GM18499 (cell line): ENCODE measurements at regions not wholly inside any gene's neighbourhood (a gene's known extent, or its start where the extent isn't known, plus 50 kb on each side); places are given as distances from the start of the nearest gene placed in this dataset.
"Not testable (repeated sequence)": the region's sequence is repeated elsewhere in the genome, so short reads cannot be mapped to it uniquely, and the experiment has no call there.

ENCODE experiments used
- ATAC-seq: cut with Tn5 transposase; IDR thresholded peaks from one replicate; pipeline ENCODE4 v1.9.1; 2021; ENCODE audit warnings: moderate number of reproducible peaks; ENCODE audit not compliant: insufficient read depth, unreplicated experiment

DNA sequence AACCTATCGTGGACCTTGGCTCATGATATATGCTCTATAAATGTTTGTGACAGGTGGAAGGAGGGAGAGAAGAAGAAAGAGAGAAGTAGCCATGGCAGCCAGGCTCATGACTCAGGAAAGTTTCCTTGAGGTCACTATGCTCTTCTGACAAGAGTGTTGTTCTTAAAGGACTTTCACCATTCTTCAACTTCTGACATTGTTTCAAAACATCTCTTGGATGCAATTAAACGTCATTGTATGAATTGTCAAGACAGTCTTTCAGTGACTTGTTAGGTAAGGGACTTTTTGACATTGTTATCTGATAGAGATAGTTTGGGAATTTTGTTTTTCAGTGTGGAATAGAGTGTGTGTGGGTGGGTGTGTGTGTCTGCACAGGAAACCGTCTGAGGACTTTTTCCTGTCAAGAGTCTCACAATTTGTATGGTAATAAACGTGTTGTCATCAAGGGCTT is 617.0 kb downstream of the MID1IP1 start:
- no peak for ATAC-seq

DNA sequence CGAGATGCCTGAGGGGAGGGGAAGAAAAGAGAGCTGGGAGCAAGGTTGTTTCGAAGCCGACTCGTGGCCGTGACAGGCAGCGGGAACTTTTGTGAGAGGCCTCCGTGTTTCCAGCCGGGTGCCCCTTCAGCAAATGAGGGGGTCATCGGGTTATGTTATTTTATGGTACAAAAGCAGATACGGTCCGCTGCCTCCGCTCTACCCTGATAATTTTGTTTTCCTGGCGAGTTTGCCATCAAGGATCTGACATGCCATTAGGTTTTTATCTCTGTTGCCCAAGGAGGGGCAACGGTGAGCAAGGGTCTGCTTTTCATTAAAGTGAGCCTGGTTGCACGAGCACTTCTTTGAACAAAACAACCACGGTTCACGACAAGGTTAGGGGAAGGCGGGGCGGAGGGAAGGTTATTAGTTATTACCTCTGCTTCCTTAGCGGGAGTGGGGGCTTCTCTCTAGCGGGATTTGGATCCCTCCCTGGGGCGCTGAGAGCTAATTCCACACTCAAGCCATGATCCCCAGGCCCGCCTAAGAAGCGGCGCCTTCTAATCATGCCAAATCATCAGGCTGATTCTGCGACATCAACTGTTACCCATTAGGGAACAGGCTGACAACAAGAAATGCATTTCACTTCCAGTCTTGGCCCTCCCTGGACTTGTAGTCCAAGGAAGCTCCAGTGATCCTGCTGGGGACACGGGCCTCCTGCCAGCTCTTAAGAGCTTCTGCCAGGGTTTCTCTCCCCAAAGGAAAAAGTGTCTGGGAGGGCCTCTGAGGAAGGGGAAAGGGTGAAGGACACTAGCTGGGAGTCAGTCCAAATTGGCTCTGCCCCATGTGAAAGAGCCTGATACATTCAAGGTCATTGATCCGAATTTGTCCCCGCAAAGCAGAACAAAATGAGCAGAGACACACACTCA is 617.7 kb downstream of the MID1IP1 start:
- ATAC-seq, result no peak

DNA sequence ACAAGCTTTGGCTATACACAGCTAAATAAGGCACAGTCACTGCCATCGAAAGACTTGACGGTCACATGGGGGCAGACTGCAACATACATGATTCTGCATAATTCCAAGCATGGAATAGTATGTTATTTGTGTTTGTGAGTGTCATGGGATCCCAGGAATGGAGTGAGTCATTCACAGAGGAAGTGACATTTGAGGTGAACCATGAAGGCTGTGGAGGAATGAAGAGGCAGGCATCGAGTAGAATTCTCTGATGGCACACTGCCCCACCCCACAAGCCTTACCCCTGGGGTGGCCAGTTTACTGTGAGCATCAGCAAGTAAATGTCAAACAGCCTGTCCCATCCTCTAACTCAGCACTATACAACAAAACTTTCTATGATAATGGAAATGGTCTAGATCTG is 619.7 kb downstream of the MID1IP1 start:
- ATAC-seq, result no peak

DNA sequence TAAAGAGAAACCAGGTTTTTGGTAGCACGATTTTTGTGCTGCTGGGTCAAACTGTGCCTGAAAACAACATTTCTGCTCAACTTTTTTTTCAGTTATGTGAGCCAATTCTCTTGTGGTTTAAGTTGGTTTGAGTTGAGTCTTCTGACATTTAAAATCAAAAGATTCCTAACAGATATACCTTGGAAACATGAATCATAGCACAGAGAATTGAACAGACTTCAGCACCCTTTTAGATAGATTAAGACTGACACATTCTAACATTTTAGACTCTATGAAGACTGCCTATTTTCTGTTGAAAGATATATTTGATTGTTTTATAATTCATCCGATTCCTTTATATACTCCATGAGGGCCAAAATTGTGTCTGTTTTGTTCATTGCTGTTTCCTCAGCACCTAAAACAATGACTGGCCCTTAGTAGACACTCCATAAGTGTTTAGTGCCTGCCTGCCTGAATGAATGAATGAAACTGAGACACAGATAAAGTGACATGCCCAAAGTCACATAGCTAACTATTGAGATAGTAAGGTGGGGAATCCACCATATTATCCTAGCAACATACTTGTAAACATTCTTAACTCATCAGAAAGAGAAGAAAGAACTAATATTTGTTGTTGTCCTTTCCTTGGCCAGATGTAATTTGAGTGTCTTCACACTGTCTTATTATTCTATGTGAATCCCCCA is 624.0 kb downstream of the MID1IP1 start:
- no peak for ATAC-seq

DNA sequence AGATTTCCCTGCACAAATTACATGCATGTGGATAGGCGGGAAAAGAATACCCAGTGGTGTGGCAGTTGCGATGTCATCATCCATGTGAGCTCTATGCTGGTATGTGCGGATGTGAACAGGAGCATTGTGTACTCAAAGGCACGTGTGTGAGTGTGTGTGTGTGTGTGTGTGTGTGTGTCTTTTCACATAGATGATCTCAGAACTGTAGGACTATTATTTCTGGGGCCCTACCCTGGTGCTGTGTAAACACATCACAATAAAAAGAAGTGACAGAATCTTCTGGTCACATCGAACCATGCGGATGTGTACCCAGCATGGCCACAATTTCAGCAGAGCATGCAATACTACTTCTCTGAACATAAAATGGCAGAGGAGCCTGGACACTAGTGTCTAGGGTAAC is 624.8 kb downstream of the MID1IP1 start:
- ATAC-seq, result no peak

DNA sequence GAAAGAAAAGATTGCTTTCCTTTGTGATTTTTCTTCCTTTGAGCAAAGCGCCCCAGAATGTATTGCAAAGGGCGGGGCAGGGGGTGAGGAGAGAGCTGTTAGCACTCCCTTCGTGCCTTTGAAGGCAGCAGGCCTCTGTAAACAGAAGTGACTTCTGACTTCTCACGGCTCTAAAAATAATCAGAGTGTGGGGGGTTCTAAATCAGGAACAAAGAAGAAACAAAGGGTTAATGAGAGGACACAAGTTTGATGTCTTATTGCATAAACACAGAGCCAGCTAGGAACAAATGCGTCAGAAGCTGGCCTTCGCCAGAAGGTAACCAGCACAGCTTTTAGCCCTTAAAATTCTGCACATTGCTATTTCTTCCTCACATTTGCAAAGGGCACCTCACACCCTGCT is 626.2 kb downstream of the MID1IP1 start:
- ATAC-seq, result no peak

DNA sequence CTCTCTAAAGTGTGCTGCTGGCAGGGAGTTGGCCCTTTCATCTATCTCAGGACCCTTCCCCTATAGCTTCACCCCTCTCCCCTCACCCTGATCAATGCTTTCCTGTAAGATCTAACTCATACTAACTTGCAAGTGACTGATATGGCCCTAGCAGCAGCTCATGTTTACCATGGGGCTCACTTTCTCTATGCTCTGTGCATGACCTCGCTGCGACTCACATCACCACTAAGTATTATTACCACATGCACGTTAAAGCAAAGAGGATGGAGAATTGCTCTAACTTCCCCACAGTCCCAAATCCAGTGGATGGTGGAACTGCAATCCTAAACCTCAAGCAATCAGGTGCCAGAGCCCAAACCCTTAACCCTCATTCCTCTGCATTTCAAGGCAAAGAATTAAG is 626.6 kb downstream of the MID1IP1 start:
- no peak for ATAC-seq

DNA sequence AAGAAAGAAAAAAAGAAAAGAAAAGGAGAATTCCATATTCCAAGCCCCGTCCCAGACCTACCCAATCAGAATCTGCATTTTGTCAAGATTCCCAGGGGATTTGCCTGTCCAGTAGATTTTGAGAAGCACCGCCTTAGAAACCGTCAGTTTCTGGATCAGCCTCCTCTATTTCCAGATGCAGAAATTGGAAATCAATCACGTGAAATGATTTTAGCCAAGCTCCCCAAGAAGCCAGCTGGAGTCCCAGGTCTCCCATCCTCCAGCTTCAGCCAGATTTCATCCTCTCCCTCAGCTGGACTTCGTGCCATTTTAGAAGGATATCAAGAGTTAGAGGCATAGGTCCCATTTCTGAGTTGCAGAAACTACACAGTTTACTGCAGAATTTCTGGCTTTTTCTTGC is 629.3 kb downstream of the MID1IP1 start:
- no peak for ATAC-seq

DNA sequence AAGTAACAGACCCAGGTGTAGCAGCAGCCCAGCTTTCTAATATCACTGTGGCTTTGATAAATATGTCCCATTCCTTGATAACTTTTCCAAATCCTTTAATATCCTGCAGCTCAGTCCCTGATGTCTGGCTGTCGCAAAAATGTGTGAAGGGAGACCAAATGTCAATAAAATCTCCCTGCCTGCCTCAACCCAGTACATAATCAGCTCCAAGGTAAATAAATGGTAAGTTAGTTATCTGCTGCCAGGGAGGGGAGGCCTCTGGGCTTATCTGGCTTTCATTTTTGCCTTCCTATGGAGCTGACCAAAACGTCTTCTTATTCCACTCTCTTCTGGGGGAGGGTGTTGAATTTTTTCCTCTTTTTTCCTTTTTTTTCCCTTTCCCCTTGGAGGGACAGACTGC is 630.6 kb downstream of the MID1IP1 start:
- no peak for ATAC-seq

DNA sequence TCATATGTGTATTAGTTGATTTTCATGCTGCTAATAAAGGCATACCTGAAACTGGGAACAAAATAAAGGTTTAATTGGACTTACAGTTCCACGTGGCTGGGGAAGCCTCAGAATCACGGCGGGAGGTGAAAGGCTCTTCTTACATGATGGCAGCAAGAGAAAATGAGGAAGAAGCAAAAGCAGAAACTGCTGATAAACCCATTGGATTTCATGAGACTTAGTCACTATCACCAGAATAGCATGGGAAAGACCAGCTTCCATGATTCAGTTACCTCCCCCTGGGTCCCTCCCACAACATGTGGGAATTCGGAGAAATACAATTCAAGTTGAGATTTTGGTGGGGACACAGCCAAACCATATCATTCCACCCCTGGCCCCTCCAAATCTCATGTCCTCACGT is 633.4 kb downstream of the MID1IP1 start:
- not testable (repeated sequence) for ATAC-seq

DNA sequence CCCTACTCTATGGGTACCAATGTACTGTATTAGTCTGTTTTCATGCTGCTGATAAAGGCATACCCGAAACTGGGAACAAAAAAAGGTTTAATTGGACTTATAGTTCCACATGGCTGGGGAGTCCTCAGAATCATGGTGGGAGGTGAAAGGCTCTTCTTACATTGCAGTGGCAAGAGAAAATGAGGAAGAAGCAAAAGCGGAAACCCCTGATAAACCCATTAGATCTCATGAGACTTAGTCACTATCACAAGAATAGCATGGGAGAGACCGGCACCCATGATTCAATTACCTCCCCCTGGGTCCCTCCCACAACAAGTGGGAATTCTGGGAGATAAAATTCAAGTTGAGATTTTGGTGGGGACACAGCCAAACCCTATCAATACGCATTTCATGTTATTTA is 635.3 kb downstream of the MID1IP1 start:
- ATAC-seq, result not testable (repeated sequence)

DNA sequence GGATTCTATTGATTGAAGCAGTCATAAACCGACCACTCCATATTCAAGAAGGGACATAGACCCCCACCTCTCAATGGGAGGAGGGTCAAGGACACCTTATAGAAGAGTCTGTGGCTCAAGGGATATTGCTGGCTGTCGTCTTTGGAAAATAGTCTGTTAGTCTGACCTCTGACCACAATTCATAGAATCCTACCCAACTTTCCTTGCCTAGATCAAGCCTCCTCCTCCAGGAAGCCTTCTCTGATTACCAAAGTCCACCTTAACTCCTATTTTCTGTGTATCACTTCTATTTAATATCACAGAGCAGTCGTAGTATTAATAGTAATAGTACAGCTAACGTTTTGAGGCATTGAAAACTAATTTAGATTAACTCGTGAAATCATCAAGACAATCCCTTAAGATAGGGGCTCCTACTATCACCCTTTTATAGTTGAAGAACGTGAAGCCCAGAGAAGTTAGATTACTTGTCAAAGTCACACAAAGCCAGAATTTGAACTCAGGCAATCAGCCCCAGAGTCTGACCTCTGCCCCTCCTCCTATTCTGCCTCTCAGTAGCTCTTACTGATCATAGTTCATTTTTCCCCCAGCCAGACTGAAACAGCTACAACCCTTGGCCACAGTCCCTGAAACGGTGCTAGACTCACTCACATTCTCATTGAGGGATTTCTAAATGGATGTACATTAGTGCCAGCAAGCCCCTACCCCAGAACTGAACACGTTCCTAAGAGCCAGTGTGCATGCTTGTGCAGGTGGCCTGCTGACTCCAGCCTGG is 636.6 kb downstream of the MID1IP1 start:
- no peak for ATAC-seq

DNA sequence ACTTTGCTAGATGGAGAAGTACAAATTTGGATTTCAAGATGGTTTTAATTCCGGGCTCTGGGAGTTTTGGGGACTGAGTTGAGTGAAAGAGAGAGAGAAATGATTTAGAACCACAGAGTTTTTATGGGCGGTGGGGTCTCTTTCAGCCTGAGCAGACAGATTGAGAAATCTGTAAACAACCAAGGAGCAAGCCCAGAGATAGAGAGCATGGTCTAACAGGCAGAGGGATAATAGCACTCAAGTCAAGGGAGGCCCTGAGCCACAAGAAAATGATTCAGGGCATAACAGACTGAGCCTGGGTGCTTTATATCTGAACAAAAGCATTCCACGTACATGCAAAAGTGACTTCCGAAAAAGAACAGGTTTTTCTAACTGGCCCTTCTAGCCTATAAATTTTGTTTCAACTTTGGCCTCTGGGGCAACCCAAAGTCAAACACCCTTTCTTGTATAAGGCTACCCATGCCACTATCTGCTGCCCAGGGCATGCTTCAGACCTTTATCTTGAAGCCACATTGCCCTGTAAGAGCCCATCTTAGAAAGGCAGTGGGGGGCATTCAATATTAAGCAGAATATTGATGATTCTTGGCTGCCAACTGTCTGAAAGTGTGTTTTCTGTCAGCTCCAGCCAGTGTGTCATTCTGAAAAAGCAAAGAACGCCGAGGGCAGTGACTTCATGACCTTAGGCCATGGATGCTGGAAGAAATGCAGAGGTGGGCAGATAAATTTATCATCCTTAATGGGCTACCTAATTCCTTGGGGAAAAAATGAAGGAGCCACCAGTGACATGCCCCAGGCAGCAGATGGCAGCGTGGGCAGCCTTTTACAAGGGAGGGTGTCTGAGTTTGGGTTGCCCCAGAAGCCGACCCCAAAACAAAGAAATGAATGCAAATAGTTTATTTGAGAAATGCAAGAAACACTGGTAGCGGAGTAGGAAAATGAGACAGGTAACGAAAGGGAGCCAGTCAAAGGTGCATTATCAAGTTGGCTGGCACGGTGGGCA is 637.6 kb downstream of the MID1IP1 start:
- no peak for ATAC-seq

DNA sequence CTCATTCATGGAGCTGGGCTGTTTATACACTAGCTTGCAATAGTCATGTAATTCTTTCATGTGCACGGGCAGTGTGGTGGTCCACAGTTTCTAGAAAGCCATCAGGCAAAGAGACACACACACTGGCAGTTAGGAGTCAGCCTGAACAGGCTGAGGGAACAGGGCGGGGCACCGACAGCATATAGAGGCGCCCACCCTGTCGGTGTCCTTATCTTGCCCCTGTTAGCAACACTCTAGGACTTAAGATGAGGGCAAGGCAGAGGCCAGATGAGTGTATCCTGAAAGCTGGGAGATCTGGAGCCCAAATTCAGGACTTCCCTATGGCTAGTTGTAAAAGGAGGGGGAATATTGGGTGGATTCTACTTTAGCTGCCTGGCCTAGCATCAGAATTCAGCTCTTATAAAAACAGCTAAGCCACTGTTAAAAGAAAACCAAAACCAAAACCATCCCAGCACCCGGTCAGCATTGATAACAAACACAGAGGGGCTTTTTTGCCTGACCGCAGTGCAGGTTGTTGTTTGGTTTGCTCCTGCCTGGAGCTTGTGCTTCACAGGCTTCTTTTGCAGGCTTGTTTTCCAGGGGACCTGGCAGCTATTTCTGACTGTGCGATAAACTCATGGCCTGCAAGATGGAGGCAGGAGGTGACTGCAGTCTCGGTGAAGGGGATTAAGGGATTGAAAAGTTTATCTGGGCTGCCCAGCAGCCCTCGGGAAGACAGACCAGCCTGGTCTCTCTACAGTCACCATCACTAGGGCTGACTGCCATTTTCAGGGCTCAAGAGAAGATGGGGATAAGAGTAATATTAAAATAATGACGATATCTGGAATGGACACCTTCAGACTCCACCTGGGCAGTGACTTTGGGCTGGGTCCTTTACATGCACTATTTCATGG is 638.9 kb downstream of the MID1IP1 start:
- ATAC-seq, result no peak

DNA sequence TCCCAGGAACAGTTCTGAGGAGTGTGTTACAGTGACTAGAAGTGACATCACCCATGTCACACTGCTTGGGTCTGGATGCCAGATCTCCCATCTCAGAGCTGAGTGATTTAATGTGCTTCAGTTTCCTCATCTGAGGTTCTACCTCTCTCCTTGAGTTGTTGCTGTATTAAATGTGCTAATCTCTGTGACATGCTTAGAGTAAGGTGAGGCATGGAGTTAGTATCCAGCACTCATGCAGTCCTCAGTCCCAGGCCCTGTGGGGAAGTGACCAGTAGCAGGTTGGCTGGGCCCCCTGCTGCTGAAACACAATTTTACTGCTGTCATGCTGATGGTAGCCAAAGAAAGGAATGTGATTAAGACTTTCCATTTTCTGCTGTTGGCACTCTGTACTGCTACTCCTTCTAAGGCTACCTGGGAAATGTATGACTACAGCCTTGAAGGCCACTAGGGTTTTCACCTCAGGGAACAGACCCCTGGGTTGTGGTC is 639.6 kb downstream of the MID1IP1 start:
- no peak for ATAC-seq

DNA sequence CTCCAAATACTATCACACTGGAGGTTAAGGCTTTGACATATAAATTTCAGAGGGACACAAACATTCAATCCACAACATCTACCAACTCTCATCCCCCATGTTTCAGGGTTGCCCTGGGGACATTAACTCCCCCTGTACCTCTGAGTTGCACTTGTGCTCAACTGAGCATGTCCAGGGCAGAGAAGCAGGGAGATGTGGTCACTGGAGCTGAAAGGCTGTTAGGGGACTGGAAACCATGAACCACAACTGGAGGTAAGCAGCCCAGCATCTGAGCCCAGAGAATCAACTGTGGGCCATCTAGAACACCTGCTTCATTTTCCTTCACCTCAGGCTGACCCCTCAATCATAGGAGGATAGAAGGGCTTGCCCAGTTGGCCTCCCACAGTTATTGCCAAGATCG is 641.1 kb downstream of the MID1IP1 start:
- no peak for ATAC-seq

DNA sequence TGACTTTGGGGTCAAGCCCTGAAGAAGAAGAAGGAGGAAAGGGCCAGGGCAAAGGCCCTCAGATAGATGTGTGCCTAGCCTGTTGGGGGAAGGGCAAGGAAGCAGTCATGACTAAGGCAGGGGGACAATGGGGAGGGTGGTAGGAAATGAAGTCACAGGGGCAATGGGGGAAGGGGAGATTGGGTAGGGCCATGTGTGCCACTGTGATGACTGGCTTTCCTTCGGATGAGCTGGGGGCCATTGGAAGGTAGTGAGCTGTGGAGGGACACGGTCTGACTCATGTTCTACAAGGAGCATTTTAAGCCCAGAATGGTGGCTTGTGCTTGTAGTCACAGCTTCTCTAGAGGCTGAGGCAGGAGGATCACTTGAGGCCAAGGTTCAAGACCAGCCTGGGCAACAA is 642.0 kb downstream of the MID1IP1 start:
- no peak for ATAC-seq

DNA sequence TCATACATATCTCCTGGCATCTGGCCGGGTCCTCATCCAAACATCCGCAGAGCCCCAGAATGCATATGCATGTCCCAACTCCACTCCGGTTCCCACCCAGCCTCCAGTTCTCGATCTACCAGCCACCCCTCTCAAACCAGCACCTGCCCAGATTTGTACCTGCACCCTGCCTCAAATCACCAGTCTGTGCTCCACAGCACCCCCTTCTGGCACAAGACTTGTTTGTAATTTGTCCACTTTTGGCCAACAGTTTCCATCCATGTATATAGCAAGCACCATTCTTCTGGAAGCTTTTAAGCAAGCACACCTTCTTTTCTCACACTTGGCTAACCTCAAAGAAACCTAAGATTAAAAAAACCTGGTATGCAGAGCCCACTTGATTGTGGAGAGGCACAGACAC is 644.1 kb downstream of the MID1IP1 start:
- ATAC-seq, result no peak

DNA sequence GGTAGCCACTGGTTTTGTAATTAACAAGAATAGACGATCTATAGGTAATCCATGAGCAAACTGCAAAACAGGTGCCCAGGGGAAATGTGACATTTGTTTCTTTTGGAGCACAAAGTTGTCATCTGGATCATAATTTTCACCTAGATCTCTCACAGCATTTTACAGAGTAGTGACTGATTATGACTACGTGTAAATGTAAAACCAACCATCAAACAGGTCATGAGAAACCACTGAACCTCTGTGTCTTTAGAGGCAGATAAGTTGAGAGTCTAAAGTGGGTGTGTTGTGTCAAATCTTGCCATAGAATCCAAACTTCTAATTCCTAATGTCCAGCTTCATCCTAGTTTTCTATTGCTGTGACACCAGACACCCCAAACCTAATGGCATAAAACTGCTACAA is 648.1 kb downstream of the MID1IP1 start:
- ATAC-seq, result no peak
